ENCODE measurements at regions not wholly inside any gene's neighbourhood (a gene's known extent, or its start where the extent isn't known, plus 50 kb on each side); places are given as distances from the start of the nearest gene placed in this dataset.

DNA sequence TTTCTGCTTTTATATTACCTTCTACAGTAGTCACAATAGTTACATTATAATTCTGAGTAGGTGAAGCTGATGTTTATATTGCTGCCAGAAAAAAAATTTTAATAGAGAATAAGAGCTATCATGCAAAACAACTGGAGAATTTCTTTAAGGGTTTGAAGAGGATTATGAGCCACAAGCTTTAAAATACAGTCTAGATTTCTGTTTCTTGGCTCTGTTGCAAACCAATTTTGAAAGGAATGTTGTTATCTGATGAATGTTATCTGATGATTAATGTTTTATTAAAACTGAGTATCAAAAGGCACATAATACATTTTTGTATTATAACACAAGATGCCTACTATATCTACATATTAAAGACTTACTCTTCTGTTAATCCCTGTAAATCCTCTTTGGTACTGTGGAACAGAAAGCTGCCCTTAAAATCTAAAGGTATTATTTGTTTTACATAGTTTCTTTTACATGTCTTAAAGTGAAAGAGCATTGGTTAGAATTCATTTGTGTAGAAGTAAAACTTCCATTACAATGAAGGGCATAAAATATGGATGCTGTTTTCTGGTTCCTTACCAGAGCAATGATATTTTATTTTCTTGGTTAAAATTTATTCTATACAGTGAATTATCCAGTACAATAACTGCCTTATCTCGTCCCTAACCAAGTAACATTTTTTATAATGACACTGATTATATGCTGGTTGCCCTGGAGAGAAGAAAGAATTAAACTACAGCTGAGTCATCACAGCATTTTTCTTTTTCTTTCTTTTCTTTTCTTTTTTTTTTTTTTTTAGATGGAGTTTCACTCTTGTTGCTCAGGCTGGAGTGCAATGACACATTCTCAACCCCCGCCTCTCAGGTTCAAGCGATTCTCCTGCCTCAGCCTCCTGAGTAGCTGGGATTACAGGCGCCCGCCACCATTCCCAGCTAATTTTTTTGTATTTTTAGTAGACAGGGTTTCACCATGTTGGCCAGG, 205.7 kb downstream of the TANC2 start:
- H3K4me3 ChIP-seq (replicated peaks in 1 of 2; ENCODE audit: low read depth in 2 of 2, low read length in 2 of 2) = no peak overlapping the region
- peak; percentile 53 to 56 for DNase-seq (ENCODE audit: low read depth in 2 of 2)
- TF ChIP-seq, protein P1, sequence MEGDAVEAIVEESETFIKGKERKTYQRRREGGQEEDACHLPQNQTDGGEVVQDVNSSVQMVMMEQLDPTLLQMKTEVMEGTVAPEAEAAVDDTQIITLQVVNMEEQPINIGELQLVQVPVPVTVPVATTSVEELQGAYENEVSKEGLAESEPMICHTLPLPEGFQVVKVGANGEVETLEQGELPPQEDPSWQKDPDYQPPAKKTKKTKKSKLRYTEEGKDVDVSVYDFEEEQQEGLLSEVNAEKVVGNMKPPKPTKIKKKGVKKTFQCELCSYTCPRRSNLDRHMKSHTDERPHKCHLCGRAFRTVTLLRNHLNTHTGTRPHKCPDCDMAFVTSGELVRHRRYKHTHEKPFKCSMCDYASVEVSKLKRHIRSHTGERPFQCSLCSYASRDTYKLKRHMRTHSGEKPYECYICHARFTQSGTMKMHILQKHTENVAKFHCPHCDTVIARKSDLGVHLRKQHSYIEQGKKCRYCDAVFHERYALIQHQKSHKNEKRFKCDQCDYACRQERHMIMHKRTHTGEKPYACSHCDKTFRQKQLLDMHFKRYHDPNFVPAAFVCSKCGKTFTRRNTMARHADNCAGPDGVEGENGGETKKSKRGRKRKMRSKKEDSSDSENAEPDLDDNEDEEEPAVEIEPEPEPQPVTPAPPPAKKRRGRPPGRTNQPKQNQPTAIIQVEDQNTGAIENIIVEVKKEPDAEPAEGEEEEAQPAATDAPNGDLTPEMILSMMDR (IDR thresholded peaks at IDR 0.05; ENCODE audit: low read depth, low read length) = no peak

DNA sequence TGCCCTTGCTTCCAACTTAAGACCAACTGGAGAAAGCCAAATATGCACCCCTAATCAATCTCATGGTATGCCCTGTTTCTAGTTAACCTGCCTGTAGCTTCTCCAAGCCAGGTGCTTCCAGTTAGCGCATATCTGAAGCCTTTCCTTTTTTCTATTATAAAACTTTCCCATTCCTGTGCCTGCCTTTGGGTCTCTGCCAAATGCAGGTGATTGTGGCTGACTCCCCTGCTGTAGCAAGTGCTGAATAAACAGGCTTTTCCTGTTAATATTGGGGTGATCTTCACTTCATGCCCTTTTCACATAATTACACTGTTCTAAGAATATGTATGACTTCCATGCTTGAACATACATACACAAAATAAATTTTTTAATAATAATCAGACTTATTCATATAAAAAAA, 207.4 kb downstream of the TANC2 start:
- TF ChIP-seq, protein P1 (IDR thresholded peaks at IDR 0.05; ENCODE audit: low read depth, low read length) = no peak
- DNase-seq (ENCODE audit: low read depth in 2 of 2) = no peak
- no peak overlapping the region for H3K4me3 ChIP-seq (replicated peaks in 1 of 2; ENCODE audit: low read depth in 2 of 2, low read length in 2 of 2)

DNA sequence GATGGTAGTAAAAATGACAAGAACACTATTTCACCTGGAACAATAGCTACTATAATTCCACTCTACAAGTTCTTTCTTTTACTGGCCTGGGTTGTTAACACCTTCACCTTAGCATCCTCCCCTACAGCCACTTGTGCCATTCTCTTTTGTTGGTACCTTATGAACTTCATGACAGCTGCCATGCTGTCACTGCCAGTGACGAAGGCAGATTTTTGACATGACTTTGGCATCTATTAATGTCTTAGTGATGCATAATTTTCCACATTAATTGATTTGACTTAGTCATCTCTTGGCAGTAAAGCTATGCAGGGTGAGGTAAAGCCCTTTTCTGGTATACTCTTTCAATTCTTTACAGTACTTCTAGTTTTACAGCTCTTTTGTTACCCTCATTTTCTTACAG, 207.9 kb downstream of the TANC2 start:
- no peak overlapping the region for H3K4me3 ChIP-seq (replicated peaks in 1 of 2; ENCODE audit: low read depth in 2 of 2, low read length in 2 of 2)
- no peak for DNase-seq (ENCODE audit: low read depth in 2 of 2)
- TF ChIP-seq, protein P1 (IDR thresholded peaks at IDR 0.05; ENCODE audit: low read depth, low read length) = no peak

DNA sequence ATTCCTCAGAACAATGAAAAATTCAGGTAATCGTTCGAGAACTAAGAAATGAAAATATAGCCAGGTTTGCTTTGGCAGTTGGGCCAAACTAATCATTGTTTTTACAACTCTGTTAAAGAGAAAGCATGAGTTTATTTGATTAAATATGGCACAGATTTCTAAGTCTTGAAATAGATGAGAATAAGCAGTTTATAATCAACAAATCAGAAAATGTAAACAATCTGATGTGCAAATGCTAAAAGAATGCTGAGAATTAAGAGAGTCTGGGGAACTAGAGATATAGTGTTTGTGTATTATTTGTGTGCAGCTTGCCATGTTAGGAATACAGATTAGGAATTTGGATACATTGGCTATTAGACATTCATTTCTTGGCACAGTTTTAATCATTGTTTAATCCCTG, 212.5 kb downstream of the TANC2 start:
- peak; percentile 24 to 32 for DNase-seq (ENCODE audit: low read depth in 2 of 2)
- TF ChIP-seq, protein P1 (IDR thresholded peaks at IDR 0.05; ENCODE audit: low read depth, low read length) = no peak
- H3K4me3 ChIP-seq (replicated peaks in 1 of 2; ENCODE audit: low read depth in 2 of 2, low read length in 2 of 2) = no peak overlapping the region

DNA sequence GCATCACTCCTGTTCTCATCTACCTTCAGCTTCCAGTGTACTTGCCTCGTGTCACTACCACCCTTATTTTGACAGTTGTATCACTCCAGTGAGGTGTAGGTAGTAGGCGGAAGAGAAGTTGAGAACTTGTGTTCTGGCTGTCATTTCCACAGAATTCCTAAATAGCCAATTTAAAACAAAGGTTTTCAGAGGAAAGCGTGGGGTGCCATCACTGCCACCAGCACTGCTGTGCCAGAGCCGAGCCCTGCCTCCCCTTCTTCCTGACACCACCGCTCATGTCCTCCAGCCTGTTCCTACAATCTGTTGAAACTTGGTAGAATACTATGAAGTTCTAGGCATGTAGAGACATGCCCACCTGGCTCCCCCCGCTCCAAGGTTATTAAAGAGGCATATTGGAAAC, 215.8 kb downstream of the TANC2 start:
- TF ChIP-seq, protein P1 (IDR thresholded peaks at IDR 0.05; ENCODE audit: low read depth, low read length) = no peak
- H3K4me3 ChIP-seq (replicated peaks in 1 of 2; ENCODE audit: low read depth in 2 of 2, low read length in 2 of 2) = no peak overlapping the region
- DNase-seq (ENCODE audit: low read depth in 2 of 2) = no peak

DNA sequence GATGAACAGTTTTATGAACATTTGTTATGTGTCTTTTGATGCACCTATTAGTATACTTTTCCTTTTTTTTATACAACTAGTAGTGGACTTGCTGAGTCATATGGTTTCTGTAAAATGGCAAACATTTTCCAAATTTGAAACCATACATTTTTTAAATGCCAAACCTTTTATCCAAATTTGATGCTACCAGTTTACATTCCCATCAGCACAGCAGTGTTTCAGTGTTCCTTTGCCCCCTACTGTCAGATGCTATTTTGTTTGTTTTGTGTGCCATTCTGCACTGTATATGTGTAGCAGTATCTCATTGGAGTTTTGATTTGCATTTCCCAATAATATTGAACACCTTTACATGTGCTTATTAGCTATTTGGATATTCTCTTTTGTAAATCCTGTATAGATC, 219.4 kb downstream of the TANC2 start:
- peak in 1 of 2 donors; percentile 33 for DNase-seq (ENCODE audit: low read depth in 2 of 2)
- H3K4me3 ChIP-seq (replicated peaks in 1 of 2; ENCODE audit: low read depth in 2 of 2, low read length in 2 of 2) = no peak overlapping the region
- TF ChIP-seq, protein P1 (IDR thresholded peaks at IDR 0.05; ENCODE audit: low read depth, low read length) = no peak
